HCT116 (cell line): ENCODE measurements at regions not wholly inside any gene's neighbourhood (a gene's known extent, or its start where the extent isn't known, plus 50 kb on each side); places are given as distances from the start of the nearest gene placed in this dataset.

Experiments
- ATAC-seq: fragments of 200-7000 bp; cut with Tn5 transposase; 2 replicates; pipeline ENCODE4 v1.9.1; 2020; ENCODE audit warnings: mild to moderate bottlenecking, moderate library complexity
- BruUV-seq: library from RNA; stranded (reverse); fragments of 400-500 nt; replicated peaks from 2 replicates; lab custom pipeline; 2021; lab: Mats Ljungman, UMichigan
- CTCF ChIA-PET: fragments of 300-600 bp; sonication (Branson Sonifier 250); formaldehyde crosslinking; loops from one replicate; lab custom pipeline; 2021; ENCODE audit warnings: antibody characterized with exemption; lab: Charles Lee
- POLR2A ChIA-PET: fragments of 300-600, 350-600 bp; sonication (Branson Sonifier 250); formaldehyde crosslinking; loops from one replicate; lab custom pipeline; 2021; ENCODE audit warnings: antibody characterized with exemption; lab: Charles Lee
- RAD21 ChIA-PET, 2 experiments: fragments of 300-600 bp; sonication (Branson Sonifier 250); formaldehyde crosslinking; loops; one replicate each; lab custom pipeline; 2023; ENCODE audit warnings: low total read pairs in 2 of 2; ENCODE audit not compliant: uncharacterized antibody in 2 of 2, unreplicated experiment in 2 of 2, low non-redundant PET in 1 of 2; lab: Charles Lee
- DNase-seq: peaks from one replicate; pipeline ENCODE4 v3.0.0-alpha.2; 2010; ENCODE audit warnings: low read depth, low spot score
- H2AFZ ChIP-seq: fragments of 200-600 bp; shearing (Covaris generic), sonication (generic); 2 replicates; pipeline ENCODE4 v1.6.1; 2017; ENCODE audit warnings: low read depth, mixed run types, mixed read lengths, antibody characterized with exemption, low read length; ENCODE audit not compliant: poor library complexity, severe bottlenecking
- H3K27ac ChIP-seq: 2 replicates; pipeline ENCODE4 v1.5.1; 2012; ENCODE audit warnings: low read depth, low read length
- H3K27me3 ChIP-seq: fragments of 200-600 bp; sonication (generic); 2 replicates; pipeline ENCODE4 v1.6.1; 2016; ENCODE audit warnings: mixed run types, low read length, mixed read lengths; ENCODE audit not compliant: insufficient read depth
- H3K36me3 ChIP-seq, 2 experiments: fragments of 200-500 bp in 1 of 2; fragments of 200-600 bp in 1 of 2; sonication (Bioruptor generic) in 1 of 2; sonication (generic) in 1 of 2; 2 replicates each; pipeline versions ENCODE4 v1.5.1 to v1.6.1; 2014 to 2016; ENCODE audit warnings: low read length in 2 of 2, inconsistent platforms in 1 of 2, mixed read lengths in 1 of 2, mixed run types in 1 of 2; ENCODE audit not compliant: insufficient read depth in 2 of 2, control insufficient read depth in 1 of 2
- H3K4me1 ChIP-seq, 2 experiments: fragments of 200-600 bp in 1 of 2; sonication (generic) in 1 of 2; 2 replicates each; pipeline versions ENCODE4 v1.5.1 to v1.6.1; 2012 to 2017; ENCODE audit warnings: low read length in 2 of 2, inconsistent platforms in 1 of 2, mild to moderate bottlenecking in 1 of 2, mixed read lengths in 1 of 2, mixed run types in 1 of 2, moderate library complexity in 1 of 2; ENCODE audit not compliant: insufficient read depth in 2 of 2, control insufficient read depth in 1 of 2
- H3K4me2 ChIP-seq: fragments of 200-600 bp; sonication (generic); 2 replicates; pipeline ENCODE4 v1.6.1; 2017; ENCODE audit warnings: mixed run types, low read length, mixed read lengths
- H3K4me3 ChIP-seq, 2 experiments: fragments of 200-600 bp in 1 of 2; sonication (generic) in 1 of 2; replicated peaks in 1 of 2; 2 replicates each; pipeline ENCODE4 v1.5.1; 2011 to 2016; ENCODE audit warnings: low read length in 2 of 2, control low read depth in 1 of 2, low read depth in 1 of 2, mild to moderate bottlenecking in 1 of 2, mixed read lengths in 1 of 2, mixed run types in 1 of 2
- H3K79me2 ChIP-seq: fragments of 200-600 bp; sonication (generic); 2 replicates; pipeline ENCODE4 v1.6.1; 2017; ENCODE audit warnings: mild to moderate bottlenecking, mixed run types, low read length, moderate library complexity, mixed read lengths; ENCODE audit not compliant: insufficient read depth
- H3K9ac ChIP-seq: fragments of 200-600 bp; sonication (generic); 2 replicates; pipeline ENCODE4 v1.6.1; 2016; ENCODE audit warnings: low read length, mixed read lengths
- H3K9me2 ChIP-seq: fragments of 200-600 bp; sonication (generic), shearing (Covaris generic); 2 replicates; pipeline ENCODE4 v1.6.1; 2017; ENCODE audit warnings: mixed run types, mild to moderate bottlenecking, moderate library complexity; ENCODE audit not compliant: insufficient read depth
- H3K9me3 ChIP-seq, 2 experiments: fragments of 200-500 bp in 1 of 2; fragments of 200-600 bp in 1 of 2; sonication (Bioruptor generic) in 1 of 2; sonication (generic) in 1 of 2; 2 replicates each; pipeline ENCODE4 v1.6.1; 2014 to 2017; ENCODE audit warnings: low read length in 2 of 2, mixed read lengths in 2 of 2, inconsistent platforms in 1 of 2, low read depth in 1 of 2, mild to moderate bottlenecking in 1 of 2, mixed run types in 1 of 2, moderate library complexity in 1 of 2; ENCODE audit not compliant: control insufficient read depth in 1 of 2, insufficient read depth in 1 of 2
- H4K20me1 ChIP-seq: fragments of 200-600 bp; sonication (generic), shearing (Covaris generic); 2 replicates; pipeline ENCODE4 v1.6.1; 2017; ENCODE audit warnings: mixed run types, mild to moderate bottlenecking, moderate library complexity; ENCODE audit not compliant: insufficient read depth
- CBX3 ChIP-seq: IDR thresholded peaks from 2 replicates; pipeline ENCODE4 v1.6.1; 2012; ENCODE audit warnings: low read depth
- ELF1 ChIP-seq: IDR thresholded peaks from 2 replicates; pipeline ENCODE4 v1.6.1; 2012; ENCODE audit warnings: low read depth, borderline replicate concordance
- EZH2 ChIP-seq: fragments of 200-600 bp; sonication (generic); IDR thresholded peaks from 2 replicates; pipeline ENCODE4 v1.6.1; 2017; ENCODE audit warnings: antibody characterized with exemption, mixed run types
- EZH2phosphoT487 ChIP-seq: fragments of 200-600 bp; IDR thresholded peaks from 2 replicates; pipeline ENCODE4 v1.6.1; 2018; ENCODE audit warnings: antibody characterized with exemption, borderline replicate concordance
- FOSL1 ChIP-seq: IDR thresholded peaks from 2 replicates; pipeline ENCODE4 v1.6.1; 2012; ENCODE audit warnings: low read depth
- POLR2A ChIP-seq: IDR thresholded peaks from 2 replicates; pipeline ENCODE4 v1.7.0; 2011; ENCODE audit warnings: borderline replicate concordance; ENCODE audit not compliant: insufficient read depth, insufficient read length; ENCODE audit errors: extremely low read depth
- RAD21 ChIP-seq: IDR thresholded peaks from 2 replicates; pipeline ENCODE4 v1.6.1; 2012; ENCODE audit warnings: low read depth, mild to moderate bottlenecking
- SRF ChIP-seq: IDR thresholded peaks from 2 replicates; pipeline ENCODE4 v1.6.1; 2012; ENCODE audit warnings: low read depth
- TCF7L2 ChIP-seq: IDR thresholded peaks from 2 replicates; pipeline ENCODE4 v1.7.0; 2011; ENCODE audit warnings: borderline replicate concordance, inconsistent platforms; ENCODE audit not compliant: insufficient read depth, insufficient read length; ENCODE audit errors: extremely low read depth
- YY1 ChIP-seq: IDR thresholded peaks from 2 replicates; pipeline ENCODE4 v1.6.1; 2011; ENCODE audit warnings: low read length, low read depth, moderate library complexity, mild to moderate bottlenecking; ENCODE audit not compliant: insufficient replicate concordance; ENCODE audit errors: extremely low read depth
- ZFX ChIP-seq: fragments of 450-650 bp; IDR thresholded peaks from 2 replicates; pipeline ENCODE4 v1.6.1; 2017
- ZNF274 ChIP-seq: fragments of 200-500 bp; sonication (Bioruptor generic); IDR thresholded peaks from 2 replicates; pipeline ENCODE4 v1.6.1; 2014; ENCODE audit warnings: mild to moderate bottlenecking, low read depth, low read length, inconsistent platforms
- intact Hi-C: fragments of 100-400 bp; cut with micrococcal nuclease; formaldehyde crosslinking; loops from 2 replicates; pipeline ENCODE4 v1.10.0; 2022
- TF ChIP-seq, protein P1 (sequence below): IDR thresholded peaks from 2 replicates; pipeline ENCODE4 v1.6.1; 2012; ENCODE audit warnings: low read depth
- TF ChIP-seq, protein P2 (sequence below), 3 experiments: fragments of 200-600 bp in 1 of 3; sonication (generic) in 1 of 3; IDR thresholded peaks in 2 of 3; conservative IDR thresholded peaks in 1 of 3; 2 replicates each; pipeline ENCODE4 v1.5.1; 2012 to 2017; ENCODE audit warnings: low read depth in 2 of 3, low read length in 2 of 3, antibody characterized with exemption in 1 of 3, borderline replicate concordance in 1 of 3, control low read depth in 1 of 3, mild to moderate bottlenecking in 1 of 3, mixed read lengths in 1 of 3, mixed run types in 1 of 3, moderate library complexity in 1 of 3; ENCODE audit not compliant: insufficient read depth in 1 of 3
- TF ChIP-seq, protein P3 (sequence below): IDR thresholded peaks from 2 replicates; pipeline ENCODE4 v1.6.1; 2012

DNA sequence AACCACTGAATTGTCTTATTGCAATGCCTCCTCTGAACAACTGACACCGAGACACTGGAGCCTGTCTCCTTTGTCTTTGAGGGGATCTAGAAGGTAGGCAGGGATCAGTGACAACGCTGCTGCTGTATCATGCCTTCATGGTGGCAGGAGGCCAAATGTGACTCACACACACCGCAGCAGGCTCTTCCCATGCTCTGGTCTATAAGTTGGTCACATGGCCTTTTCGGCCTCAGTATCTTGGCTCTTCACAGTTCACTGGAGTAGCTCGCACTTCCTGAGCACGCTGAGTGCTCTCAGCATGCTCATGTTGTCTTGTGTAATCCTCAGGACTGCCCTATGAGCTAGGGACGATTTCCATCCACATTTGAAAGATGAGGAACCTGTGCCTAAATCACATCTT is 167.4 kb upstream of the PCSK2 start:
- Histone ChIP-seq H3K27me3 (no peaks in the 10 kb centered on the region), H4K20me1 (no peaks in the 10 kb centered on the region), H3K79me2 (no peaks in the 10 kb centered on the region), H3K9me3 (0 out of 4 replicates have a peak, but pooled peaks cover 0 to 4% of the 10 kb centered on the region in 2 experiments), H3K9ac (no peak overlapping the region), H3K4me3 (no peak overlapping the region), H3K4me1 (peaks cover 0 to 13% of the 10 kb centered on the region in 2 experiments; a peak in 2 of 4 replicates), H2AFZ (no peak overlapping the region), H3K36me3 (no peaks in the 10 kb centered on the region), H3K4me2 (peak overlapping the region; percentile 34), H3K27ac (no peak overlapping the region), H3K9me2 (no peaks in the 10 kb centered on the region)
- ChIA-PET POLR2A (no interaction called here), RAD21 (no interaction called here), CTCF (no interaction called here)
- TF ChIP-seq TCF7L2 = peak; percentile 60
- no peak for TF ChIP-seq SRF
- intact Hi-C loops = no loop called here
- no TSS peak for BruUV-seq
- ATAC-seq (peak; percentile 63), DNase-seq (peak; percentile 2)

DNA sequence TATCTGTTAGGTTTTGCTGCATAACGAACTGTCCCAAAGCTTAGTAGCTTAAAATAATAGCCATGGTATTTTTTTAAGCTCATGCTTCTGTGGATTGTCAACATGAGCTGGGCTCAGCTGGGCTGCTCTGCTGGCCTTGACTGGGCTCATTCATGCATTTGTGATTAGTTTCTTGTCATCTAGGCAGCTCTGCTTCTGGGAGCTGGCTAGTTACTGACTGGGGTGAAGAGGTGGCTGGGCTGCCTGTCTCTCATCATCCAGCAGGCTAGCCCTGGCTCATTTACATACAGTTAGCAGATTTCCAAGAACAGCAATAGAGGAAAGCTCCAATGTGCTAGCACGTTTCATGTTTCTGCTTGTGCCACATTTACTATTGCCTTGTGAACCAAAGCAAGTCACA is 165.1 kb upstream of the PCSK2 start:
- RAD21 ChIA-PET = no interaction called here
- H3K9ac ChIP-seq = no peak overlapping the region
- no peak overlapping the region for H3K4me2 ChIP-seq
- no peak overlapping the region for H3K4me3 ChIP-seq
- H3K36me3 ChIP-seq = no peaks in the 10 kb centered on the region
- no peak for DNase-seq
- H3K79me2 ChIP-seq = no peaks in the 10 kb centered on the region
- CTCF ChIA-PET = no interaction called here
- intact Hi-C loops = no loop called here
- H3K9me2 ChIP-seq = no peaks in the 10 kb centered on the region
- no peak for ATAC-seq
- POLR2A ChIA-PET = no interaction called here
- H3K4me1 ChIP-seq = peaks cover 0 to 13% of the 10 kb centered on the region in 2 experiments; a peak in 2 of 4 replicates
- no peaks in the 10 kb centered on the region for H3K27me3 ChIP-seq
- H4K20me1 ChIP-seq = no peaks in the 10 kb centered on the region
- 0 out of 4 replicates have a peak, but pooled peaks cover 0 to 4% of the 10 kb centered on the region in 2 experiments for H3K9me3 ChIP-seq
- BruUV-seq = no TSS peak
- no peak overlapping the region for H2AFZ ChIP-seq
- H3K27ac ChIP-seq = no peak overlapping the region
- no peak for TF ChIP-seq ZNF274
- no peak for TF ChIP-seq POLR2A
- no peak for TF ChIP-seq ELF1
- TF ChIP-seq RAD21 = no peak
- no peak for TF ChIP-seq EZH2phosphoT487
- no peak for TF ChIP-seq YY1
- no peak for TF ChIP-seq FOSL1
- TF ChIP-seq, protein P1, sequence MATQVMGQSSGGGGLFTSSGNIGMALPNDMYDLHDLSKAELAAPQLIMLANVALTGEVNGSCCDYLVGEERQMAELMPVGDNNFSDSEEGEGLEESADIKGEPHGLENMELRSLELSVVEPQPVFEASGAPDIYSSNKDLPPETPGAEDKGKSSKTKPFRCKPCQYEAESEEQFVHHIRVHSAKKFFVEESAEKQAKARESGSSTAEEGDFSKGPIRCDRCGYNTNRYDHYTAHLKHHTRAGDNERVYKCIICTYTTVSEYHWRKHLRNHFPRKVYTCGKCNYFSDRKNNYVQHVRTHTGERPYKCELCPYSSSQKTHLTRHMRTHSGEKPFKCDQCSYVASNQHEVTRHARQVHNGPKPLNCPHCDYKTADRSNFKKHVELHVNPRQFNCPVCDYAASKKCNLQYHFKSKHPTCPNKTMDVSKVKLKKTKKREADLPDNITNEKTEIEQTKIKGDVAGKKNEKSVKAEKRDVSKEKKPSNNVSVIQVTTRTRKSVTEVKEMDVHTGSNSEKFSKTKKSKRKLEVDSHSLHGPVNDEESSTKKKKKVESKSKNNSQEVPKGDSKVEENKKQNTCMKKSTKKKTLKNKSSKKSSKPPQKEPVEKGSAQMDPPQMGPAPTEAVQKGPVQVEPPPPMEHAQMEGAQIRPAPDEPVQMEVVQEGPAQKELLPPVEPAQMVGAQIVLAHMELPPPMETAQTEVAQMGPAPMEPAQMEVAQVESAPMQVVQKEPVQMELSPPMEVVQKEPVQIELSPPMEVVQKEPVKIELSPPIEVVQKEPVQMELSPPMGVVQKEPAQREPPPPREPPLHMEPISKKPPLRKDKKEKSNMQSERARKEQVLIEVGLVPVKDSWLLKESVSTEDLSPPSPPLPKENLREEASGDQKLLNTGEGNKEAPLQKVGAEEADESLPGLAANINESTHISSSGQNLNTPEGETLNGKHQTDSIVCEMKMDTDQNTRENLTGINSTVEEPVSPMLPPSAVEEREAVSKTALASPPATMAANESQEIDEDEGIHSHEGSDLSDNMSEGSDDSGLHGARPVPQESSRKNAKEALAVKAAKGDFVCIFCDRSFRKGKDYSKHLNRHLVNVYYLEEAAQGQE = no peak
- TF ChIP-seq, protein P2, sequence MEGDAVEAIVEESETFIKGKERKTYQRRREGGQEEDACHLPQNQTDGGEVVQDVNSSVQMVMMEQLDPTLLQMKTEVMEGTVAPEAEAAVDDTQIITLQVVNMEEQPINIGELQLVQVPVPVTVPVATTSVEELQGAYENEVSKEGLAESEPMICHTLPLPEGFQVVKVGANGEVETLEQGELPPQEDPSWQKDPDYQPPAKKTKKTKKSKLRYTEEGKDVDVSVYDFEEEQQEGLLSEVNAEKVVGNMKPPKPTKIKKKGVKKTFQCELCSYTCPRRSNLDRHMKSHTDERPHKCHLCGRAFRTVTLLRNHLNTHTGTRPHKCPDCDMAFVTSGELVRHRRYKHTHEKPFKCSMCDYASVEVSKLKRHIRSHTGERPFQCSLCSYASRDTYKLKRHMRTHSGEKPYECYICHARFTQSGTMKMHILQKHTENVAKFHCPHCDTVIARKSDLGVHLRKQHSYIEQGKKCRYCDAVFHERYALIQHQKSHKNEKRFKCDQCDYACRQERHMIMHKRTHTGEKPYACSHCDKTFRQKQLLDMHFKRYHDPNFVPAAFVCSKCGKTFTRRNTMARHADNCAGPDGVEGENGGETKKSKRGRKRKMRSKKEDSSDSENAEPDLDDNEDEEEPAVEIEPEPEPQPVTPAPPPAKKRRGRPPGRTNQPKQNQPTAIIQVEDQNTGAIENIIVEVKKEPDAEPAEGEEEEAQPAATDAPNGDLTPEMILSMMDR (IDR thresholded peaks at IDR 0.05 in 2 of 3, conservative IDR thresholded peaks at IDR 0.05 in 1 of 3; ENCODE audit: borderline replicate concordance in 1 of 3, insufficient read depth in 1 of 3, low read depth in 2 of 3, low read length in 2 of 3) = no peak
- TF ChIP-seq, protein P3, sequence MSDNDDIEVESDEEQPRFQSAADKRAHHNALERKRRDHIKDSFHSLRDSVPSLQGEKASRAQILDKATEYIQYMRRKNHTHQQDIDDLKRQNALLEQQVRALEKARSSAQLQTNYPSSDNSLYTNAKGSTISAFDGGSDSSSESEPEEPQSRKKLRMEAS = no peak
- no peak for TF ChIP-seq ZFX
- no peak for TF ChIP-seq EZH2
- no peak for TF ChIP-seq CBX3
